Islet precursor cell (in vitro differentiated cells): ENCODE measurements at regions not wholly inside any gene's neighbourhood (a gene's known extent, or its start where the extent isn't known, plus 50 kb on each side); places are given as distances from the start of the nearest gene placed in this dataset.
"Not testable (repeated sequence)": the region's sequence is repeated elsewhere in the genome, so short reads cannot be mapped to it uniquely, and the experiment has no call there.

Experiments
- DNase-seq: peaks from one replicate; pipeline ENCODE4 v3.0.0-alpha.2; 2018

GRCh38 chrX:124181515-124181914, 150.9 kb upstream of the TEX13D start:
- not testable (repeated sequence) for DNase-seq

GRCh38 chrX:124190440-124190839, 142.0 kb upstream of the TEX13D start:
- no peak for DNase-seq

GRCh38 chrX:124194199-124194598, 138.3 kb upstream of the TEX13D start:
- DNase-seq: no peak

- no peak for DNase-seq
Measured at GRCh38 chrX:124194901-124195300, 137.6 kb upstream of the TEX13D start.

- DNase-seq: no peak
Measured at GRCh38 chrX:124203311-124203710, 129.1 kb upstream of the TEX13D start.

DNA sequence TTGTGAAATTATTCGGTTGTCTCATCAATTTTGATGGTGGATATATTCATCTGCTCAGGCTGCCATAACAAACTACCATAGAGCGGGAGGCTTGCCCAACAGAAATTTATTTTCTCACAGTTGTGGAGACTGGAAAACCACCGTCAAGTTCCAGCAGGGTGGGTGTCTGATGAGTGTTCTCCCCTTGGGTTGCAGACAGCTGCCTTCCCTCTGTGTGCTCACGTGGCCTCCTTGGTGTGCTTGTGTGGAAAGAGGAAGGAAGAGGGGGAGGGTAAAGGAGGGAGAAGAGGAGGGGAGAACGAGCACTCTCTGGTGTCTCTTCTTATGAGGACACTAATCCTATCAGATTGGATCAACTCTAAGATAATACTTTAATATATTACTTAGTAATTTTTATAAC, 123.8 kb upstream of the TEX13D start:
- no peak for DNase-seq

DNA sequence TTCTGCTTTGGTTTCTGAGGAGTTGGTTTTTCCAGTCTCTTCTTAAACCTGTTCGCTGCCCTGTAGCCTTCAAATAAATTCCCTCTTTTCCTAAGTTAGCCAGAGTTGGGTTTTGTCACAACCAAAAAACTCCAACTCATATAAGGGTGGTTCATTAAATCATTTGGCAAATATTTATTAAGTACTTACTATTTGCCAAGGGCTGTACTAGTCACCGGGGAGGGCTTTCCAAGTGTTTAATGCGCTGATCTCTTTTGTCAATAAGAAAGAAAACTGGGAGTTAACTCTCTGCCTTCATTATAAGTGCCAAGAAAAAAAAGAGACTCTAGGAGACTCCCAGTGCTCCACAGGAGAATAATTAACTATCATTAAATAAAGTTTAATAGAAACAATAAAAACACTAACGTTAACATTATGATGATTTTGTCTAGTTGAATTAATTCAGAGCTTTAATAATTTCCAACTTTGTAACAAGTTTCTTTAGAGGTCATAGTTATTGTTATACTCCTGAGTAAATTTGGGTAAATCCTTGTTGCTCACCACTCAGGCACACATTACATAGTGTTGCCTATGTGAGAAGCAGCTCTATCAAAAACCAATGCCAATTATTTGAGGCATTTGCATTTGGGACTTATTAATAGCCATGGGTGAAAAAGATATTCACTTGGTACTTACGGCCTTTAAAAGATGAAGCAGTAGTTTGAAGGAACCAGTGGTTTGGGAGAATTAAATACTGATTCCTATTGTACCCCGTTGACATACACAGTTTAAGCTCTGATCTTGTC, 122.5 kb upstream of the TEX13D start:
- DNase-seq: no peak

DNA sequence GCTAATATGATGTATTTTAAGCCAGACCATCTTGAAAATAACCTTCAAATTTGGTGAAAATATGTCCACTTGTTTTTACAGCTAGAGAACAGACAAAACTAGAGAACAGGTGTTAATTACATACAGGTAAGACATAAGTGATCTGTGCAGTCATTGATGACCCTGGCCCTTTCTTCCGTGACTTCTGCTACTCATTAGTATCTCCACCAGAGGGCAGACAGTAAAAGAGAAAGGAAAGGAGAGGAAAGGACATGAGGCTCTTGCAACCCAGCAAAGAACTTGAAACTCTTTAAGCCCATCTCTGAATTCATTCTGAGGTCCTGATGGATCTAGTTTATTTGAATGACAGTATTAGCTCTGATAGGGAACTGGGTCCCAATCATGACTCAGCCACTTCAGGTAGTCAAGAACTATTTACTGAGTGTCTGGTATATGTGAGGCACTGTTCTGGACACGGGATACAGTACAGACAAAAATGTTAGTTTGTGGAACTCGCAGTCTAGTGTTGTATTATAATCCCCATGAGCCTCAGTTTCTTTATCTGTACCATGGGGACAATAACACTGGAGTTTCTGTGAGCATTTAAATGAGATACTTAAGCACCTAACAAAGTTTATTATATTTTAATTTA, 121.0 kb upstream of the TEX13D start:
- no peak for DNase-seq

- no peak for DNase-seq
Measured at GRCh38 chrX:124212622-124213021, 119.8 kb upstream of the TEX13D start.

GRCh38 chrX:124215786-124216185, 116.7 kb upstream of the TEX13D start:
- no peak for DNase-seq

DNA sequence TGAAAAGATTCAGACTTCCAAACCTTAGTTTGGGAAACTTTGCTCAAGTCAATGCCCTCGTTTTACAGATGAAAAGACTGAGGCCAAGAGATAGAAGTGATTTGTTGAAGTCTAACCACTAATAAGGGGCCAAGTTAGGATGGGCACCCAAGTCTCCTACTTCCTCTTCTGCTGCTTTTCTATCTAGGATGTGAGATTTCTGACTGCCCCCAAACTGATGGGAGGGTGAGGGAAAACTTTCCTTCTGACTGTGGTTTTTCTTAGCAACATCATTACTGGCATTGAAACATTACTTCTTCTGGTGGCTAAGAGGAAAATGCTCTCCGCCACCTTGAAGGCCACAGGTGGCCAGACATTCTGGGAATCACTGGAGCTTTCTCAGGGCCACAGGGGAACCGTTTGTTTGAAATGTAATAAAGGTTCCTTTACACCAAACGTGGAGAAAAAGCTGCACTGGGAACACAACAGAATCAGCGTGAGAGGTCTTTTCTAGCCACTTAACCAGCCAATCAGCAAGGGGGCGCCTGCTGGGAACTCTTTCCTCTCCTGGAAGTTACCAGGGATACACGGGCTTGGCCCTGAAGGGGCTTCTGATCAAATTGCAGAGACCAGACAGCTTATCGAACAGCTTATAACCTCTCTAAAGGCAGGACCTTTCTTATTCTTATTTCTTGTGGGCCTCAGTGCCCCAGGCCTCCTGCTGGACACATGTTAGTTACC, 115.9 kb upstream of the TEX13D start:
- peak; percentile 47 for DNase-seq

- DNase-seq: peak; percentile 91
Measured at GRCh38 chrX:124217304-124218251, 114.9 kb upstream of the TEX13D start.

GRCh38 chrX:124223524-124223923, 108.9 kb upstream of the TEX13D start:
- no peak for DNase-seq

DNA sequence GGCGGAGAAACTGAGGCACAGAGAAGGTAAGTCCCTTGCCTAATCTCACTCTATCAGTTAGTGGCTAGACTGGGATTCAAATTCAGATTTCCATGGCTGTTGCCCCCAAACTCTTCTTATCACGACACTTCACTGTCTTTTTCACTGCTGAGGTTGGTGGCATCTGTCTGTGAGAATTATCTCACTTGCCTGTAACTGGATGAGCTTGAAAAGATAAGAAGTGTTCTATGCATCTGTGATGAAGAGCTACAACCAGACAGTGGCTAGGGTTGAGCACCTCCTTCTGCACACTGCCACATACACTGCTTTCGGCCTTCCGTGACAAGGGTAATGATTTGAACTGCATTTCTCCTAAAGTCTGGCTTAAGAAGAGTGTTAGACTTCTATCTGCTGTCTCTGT, 107.9 kb upstream of the TEX13D start:
- DNase-seq: no peak

DNA sequence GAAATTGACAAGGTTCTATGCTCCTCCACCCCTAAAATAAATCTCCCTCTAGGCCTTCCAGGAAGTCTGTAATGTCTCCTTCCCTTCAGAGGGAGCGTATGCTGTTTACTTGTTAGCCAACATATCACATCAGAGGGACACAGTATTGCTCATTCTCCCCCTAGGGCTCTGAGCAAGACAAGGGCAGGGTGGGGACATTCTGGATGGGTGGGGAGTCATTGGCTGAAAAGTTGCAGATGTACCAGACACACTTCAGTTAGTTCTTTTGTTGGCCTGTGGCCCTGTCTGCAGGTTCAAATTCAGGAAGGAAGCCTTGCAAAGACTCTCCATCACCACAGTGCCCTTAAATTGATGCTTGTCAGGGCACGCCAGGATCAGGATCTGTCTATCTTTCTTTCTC, 106.3 kb upstream of the TEX13D start:
- peak; percentile 73 for DNase-seq

- no peak for DNase-seq
Measured at GRCh38 chrX:124228849-124229248, 103.6 kb upstream of the TEX13D start.

- DNase-seq: no peak
Measured at GRCh38 chrX:124229374-124229773, 103.1 kb upstream of the TEX13D start.

DNA sequence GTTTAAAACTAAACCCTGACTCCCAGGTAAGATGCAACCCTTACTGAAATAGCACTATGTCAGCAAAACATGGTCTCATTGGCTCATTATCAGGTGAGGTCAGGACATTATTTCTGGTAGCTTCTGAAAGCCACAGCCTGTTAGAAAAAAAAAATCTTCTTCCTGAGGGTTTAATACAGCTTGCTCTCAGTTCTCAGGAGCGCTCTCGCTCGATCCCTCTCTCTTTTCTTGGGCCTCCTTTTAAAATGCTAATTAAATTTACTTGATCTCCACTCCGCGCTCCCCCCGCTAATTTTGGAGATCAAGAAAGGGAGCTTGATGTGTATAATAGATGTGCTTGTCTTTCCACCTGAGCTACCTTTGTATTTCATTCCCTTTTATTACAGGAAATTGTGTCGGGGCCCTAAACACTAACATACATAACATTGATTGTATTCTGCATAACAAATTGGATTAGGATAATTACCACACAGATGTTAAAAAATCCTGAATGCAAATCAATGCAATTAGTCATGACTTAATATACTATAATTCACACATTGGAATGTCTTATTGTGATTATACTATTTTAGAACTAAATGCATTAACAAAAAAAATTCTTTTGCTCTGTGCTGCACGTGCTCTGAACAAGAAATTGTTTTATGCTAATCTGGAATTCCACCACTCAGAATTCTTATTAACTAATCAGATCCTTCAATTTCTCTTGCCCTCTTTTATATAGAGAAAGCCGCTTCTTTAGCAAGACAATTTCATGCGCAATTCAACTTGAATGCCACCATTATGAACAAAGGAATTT, 101.6 kb upstream of the TEX13D start:
- DNase-seq: no peak

GRCh38 chrX:124231451-124231759, 101.1 kb upstream of the TEX13D start:
- DNase-seq: no peak

- no peak for DNase-seq
Measured at GRCh38 chrX:124232523-124233201, 99.8 kb upstream of the TEX13D start.

- no peak for DNase-seq
Measured at GRCh38 chrX:124234348-124234747, 98.1 kb upstream of the TEX13D start.

GRCh38 chrX:124238268-124238667, 94.2 kb upstream of the TEX13D start:
- DNase-seq: no peak
